Hippocampal formation (tissue), 2 donors: ENCODE measurements at regions not wholly inside any gene's neighbourhood (a gene's known extent, or its start where the extent isn't known, plus 50 kb on each side); places are given as distances from the start of the nearest gene placed in this dataset.
"Not testable (repeated sequence)": the region's sequence is repeated elsewhere in the genome, so short reads cannot be mapped to it uniquely, and the experiment has no call there.

Experiments
- DNase-seq, 2 donors: peaks; one replicate each; lab custom pipeline; 2025; lab: John Stamatoyannopoulos, UW

GRCh38 chr4:156413239-156414135 is 459.8 kb upstream of the CTSO start:
- no peak for DNase-seq

- DNase-seq: no peak
Measured at GRCh38 chr4:156411531-156411930, 457.9 kb upstream of the CTSO start.

GRCh38 chr4:156408749-156409148 is 455.1 kb upstream of the CTSO start:
- no peak for DNase-seq

GRCh38 chr4:156401371-156401770 is 447.7 kb upstream of the CTSO start:
- no peak for DNase-seq

GRCh38 chr4:156396534-156396933 is 442.9 kb upstream of the CTSO start:
- DNase-seq: no peak

GRCh38 chr4:156391325-156391653 is 437.6 kb upstream of the CTSO start:
- no peak for DNase-seq

GRCh38 chr4:156390599-156391324 is 437.1 kb upstream of the CTSO start:
- no peak for DNase-seq

- no peak for DNase-seq
Measured at GRCh38 chr4:156388826-156389225, 435.2 kb upstream of the CTSO start.

- DNase-seq: no peak
Measured at GRCh38 chr4:156378033-156378665, 424.5 kb upstream of the CTSO start.

- DNase-seq: no peak
Measured at GRCh38 chr4:156377036-156377710, 423.5 kb upstream of the CTSO start.

GRCh38 chr4:156374894-156375293 is 421.2 kb upstream of the CTSO start:
- no peak for DNase-seq

- DNase-seq: no peak
Measured at GRCh38 chr4:156374069-156374468, 420.4 kb upstream of the CTSO start.

GRCh38 chr4:156367502-156367901 is 413.8 kb upstream of the CTSO start:
- DNase-seq: not testable (repeated sequence)

GRCh38 chr4:156362581-156362980 is 408.9 kb upstream of the CTSO start:
- DNase-seq: no peak

GRCh38 chr4:156347412-156348075 is 393.9 kb upstream of the CTSO start:
- no peak for DNase-seq

- no peak for DNase-seq
Measured at GRCh38 chr4:156346959-156347385, 393.3 kb upstream of the CTSO start.

GRCh38 chr4:156344397-156344796 is 390.7 kb upstream of the CTSO start:
- DNase-seq: no peak

- DNase-seq: no peak
Measured at GRCh38 chr4:156336511-156336910, 382.8 kb upstream of the CTSO start.

- no peak for DNase-seq
Measured at GRCh38 chr4:156335721-156336120, 382.1 kb upstream of the CTSO start.

GRCh38 chr4:156330436-156331031 is 376.9 kb upstream of the CTSO start:
- no peak for DNase-seq

- DNase-seq: no peak
Measured at GRCh38 chr4:156329779-156330178, 376.1 kb upstream of the CTSO start.
